SJCRH30 (cell line): ENCODE measurements at regions not wholly inside any gene's neighbourhood (a gene's known extent, or its start where the extent isn't known, plus 50 kb on each side); places are given as distances from the start of the nearest gene placed in this dataset.

Experiments
- DNase-seq, 2 experiments: peaks; one replicate each; pipeline ENCODE4 v3.0.0-alpha.2; 2015 to 2020
- H3K27ac ChIP-seq: fragments of 250-450 bp; sonication (Bioruptor Pico); 2 replicates; pipeline ENCODE4 v1.5.1; 2020; ENCODE audit warnings: mild to moderate bottlenecking, moderate library complexity
- H3K27me3 ChIP-seq: fragments of 250-450 bp; sonication (Bioruptor Pico); 2 replicates; pipeline ENCODE4 v1.5.1; 2020; ENCODE audit warnings: mild to moderate bottlenecking, moderate library complexity
- H3K36me3 ChIP-seq: fragments of 250-450 bp; sonication (Bioruptor Pico); 2 replicates; pipeline ENCODE4 v1.5.1; 2020; ENCODE audit warnings: mild to moderate bottlenecking, moderate library complexity
- H3K4me1 ChIP-seq: fragments of 250-450 bp; sonication (Bioruptor Pico); 2 replicates; pipeline ENCODE4 v1.5.1; 2020; ENCODE audit warnings: mild to moderate bottlenecking, moderate library complexity
- H3K4me3 ChIP-seq: fragments of 250-450 bp; sonication (Bioruptor Pico); 2 replicates; pipeline ENCODE4 v1.5.1; 2020; ENCODE audit warnings: mild to moderate bottlenecking, moderate library complexity
- H3K9me3 ChIP-seq: fragments of 250-450 bp; sonication (Bioruptor Pico); replicated peaks from 2 replicates; pipeline ENCODE4 v1.5.1; 2020; ENCODE audit warnings: mild to moderate bottlenecking, moderate library complexity

DNA sequence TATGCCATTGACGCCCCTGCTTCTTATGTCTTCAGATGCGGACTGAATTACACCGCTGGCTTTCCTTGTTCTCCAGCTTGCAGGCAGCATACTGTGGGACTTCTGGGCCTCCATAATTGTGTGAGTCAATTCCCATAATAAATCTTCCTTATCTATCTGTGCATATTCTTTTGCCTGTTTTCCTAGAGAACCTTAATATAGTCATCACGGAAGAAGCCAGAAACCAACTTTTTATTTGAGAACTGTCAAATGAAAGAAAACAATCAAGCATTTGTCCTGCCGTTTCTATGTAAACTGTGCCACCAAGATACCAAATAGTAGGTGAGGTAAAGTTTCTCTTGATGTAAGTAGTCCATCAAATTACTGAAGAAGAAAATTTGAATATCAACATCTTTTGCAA lies 51.8 kb upstream of the B3GALNT1 start:
- Histone ChIP-seq H3K27ac (no peak overlapping the region), H3K9me3 (no peaks in the 10 kb centered on the region), H3K36me3 (no peaks in the 10 kb centered on the region), H3K27me3 (no peaks in the 10 kb centered on the region), H3K4me3 (no peak overlapping the region), H3K4me1 (no peaks in the 10 kb centered on the region)
- no peak for DNase-seq

DNA sequence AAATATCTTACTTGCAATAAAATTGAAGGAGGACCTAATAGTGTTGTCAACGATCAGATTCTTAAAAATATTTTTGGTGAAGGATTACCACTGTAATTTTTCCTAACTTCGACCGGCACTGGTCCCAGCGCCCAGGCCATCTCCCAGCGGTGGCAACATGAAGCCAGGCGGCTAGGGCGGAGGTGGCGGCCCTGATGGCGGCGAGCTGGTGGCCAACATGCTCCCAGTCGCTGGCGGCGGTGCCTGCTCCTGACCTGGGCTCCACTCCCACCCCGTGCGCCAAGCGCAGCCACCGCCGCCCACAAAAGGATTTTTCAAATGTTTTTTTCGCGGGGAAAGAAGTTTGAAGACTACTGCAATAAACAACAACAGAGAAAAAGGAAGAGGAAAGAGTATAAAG lies 56.5 kb upstream of the B3GALNT1 start:
- no peak overlapping the region for H3K27ac ChIP-seq
- H3K9me3 ChIP-seq = no peaks in the 10 kb centered on the region
- no peak for DNase-seq
- H3K4me3 ChIP-seq = no peak overlapping the region
- no peaks in the 10 kb centered on the region for H3K4me1 ChIP-seq
- no peaks in the 10 kb centered on the region for H3K27me3 ChIP-seq
- no peaks in the 10 kb centered on the region for H3K36me3 ChIP-seq

DNA sequence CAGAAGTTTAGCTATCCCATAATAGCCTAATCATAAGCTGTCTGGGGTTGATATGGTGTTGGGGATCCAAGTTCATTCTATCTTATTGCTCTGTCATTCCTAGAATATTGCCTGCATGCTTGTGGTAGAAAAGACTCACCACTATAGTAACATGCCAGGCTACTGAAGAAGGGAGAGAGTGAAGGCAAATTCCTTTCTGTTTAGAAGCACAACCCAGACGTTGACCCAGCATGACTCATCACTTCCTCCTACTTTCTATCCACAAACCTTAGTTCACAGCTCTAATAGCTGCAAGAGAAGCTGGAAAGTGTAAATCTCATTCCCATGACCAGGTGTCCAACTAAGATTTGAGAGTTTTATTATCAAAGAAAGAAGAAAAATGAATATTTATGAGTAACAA lies 57.8 kb upstream of the NMD3 start:
- DNase-seq = peak; percentile 22 to 36
- no peaks in the 10 kb centered on the region for H3K9me3 ChIP-seq
- H3K27ac ChIP-seq = no peak overlapping the region
- no peaks in the 10 kb centered on the region for H3K27me3 ChIP-seq
- H3K4me1 ChIP-seq = no peaks in the 10 kb centered on the region
- no peak overlapping the region for H3K4me3 ChIP-seq
- H3K36me3 ChIP-seq = no peaks in the 10 kb centered on the region

DNA sequence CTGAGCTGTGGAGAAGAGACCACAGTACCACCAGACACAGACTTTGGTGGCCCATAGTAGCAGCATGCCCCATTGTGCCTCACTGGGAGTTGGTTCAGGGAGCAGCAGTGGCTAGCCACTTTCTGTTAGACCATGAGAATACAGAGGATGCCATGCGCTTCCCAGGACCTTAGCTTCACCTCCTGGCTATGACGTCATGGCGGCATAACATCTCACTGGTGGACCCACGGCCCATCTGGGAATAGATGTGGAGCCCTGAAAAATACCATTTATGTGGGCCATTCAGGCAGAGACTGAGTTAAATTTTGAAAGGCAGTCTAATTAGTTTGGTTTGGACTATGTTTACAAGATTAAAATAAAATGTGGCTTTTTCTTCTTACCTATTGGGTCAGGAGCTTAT lies 55.1 kb upstream of the NMD3 start:
- no peak for DNase-seq
- no peaks in the 10 kb centered on the region for H3K4me1 ChIP-seq
- no peak overlapping the region for H3K4me3 ChIP-seq
- H3K27me3 ChIP-seq = no peaks in the 10 kb centered on the region
- no peak overlapping the region for H3K27ac ChIP-seq
- no peaks in the 10 kb centered on the region for H3K36me3 ChIP-seq
- no peaks in the 10 kb centered on the region for H3K9me3 ChIP-seq

DNA sequence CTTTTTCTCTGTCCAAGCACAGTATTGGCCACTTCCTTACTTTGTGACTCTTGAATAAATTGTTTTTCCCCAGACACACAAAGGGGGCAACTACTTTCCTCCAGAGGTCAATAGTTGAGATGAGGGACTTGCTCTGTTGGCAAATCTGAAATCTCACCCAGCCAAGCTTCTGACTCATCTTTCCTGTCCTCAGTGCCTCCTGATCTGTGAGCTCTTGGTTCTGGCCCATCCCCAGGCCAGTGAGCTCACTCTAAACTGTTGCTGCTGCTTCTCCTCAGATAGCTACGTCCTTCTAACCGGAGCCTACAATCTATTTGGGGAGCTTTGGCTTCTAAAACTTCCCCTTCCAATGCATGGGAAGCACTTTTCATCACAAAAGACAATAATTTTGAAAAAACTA lies 50.0 kb upstream of the NMD3 start:
- no peaks in the 10 kb centered on the region for H3K36me3 ChIP-seq
- H3K27ac ChIP-seq = no peak overlapping the region
- no peak overlapping the region for H3K4me3 ChIP-seq
- no peak for DNase-seq
- no peaks in the 10 kb centered on the region for H3K27me3 ChIP-seq
- no peaks in the 10 kb centered on the region for H3K4me1 ChIP-seq
- no peaks in the 10 kb centered on the region for H3K9me3 ChIP-seq
